ENCODE measurements at regions not wholly inside any gene's neighbourhood (a gene's known extent, or its start where the extent isn't known, plus 50 kb on each side); places are given as distances from the start of the nearest gene placed in this dataset.

DNA sequence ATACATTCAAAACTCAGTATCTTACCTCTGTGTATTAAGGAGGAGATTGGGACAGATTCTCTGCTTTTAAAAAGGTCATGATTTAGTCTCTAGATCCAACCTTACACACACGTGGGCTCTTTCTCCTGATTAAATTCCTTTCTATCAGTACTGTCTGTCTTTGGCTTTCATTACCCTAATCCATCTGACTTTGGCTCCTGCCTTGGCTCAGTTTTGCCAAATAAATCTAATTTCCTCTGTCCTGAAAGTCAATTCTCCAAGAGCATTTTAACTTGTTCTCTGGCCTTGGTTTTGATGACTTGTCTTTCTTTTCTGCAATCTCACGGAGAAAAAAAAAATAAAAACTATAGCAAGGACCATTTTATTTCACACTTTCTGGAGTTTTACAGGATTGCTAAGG lies 176.6 kb upstream of the PDGFD start:
- H2AFZ ChIP-seq (ENCODE audit: low read depth, low read length) = no peak overlapping the region
- H3K4me2 ChIP-seq (ENCODE audit: low read length, poor library complexity, severe bottlenecking) = no peak overlapping the region
- no peaks in the 10 kb centered on the region for H3K4me1 ChIP-seq (ENCODE audit: control insufficient read depth, insufficient read depth, low read depth, low read length)
- H3K79me1 ChIP-seq (replicated peaks; ENCODE audit: low read length, poor library complexity, severe bottlenecking) = no peaks in the 10 kb centered on the region
- H2BK15ac ChIP-seq (ENCODE audit: low read depth, poor library complexity, severe bottlenecking) = no peak overlapping the region
- H4K91ac ChIP-seq (ENCODE audit: low read length) = no peak overlapping the region
- H3K23ac ChIP-seq (ENCODE audit: low read length in 2 of 2) = no peak overlapping the region
- 79% methylated on average over 2 of the region's 2 CpGs for WGBS
- no peaks in the 10 kb centered on the region for H3K9me3 ChIP-seq (ENCODE audit: control insufficient read depth, low read length)
- H3K18ac ChIP-seq (ENCODE audit: low read depth in 1 of 2, low read length in 2 of 2) = no peak overlapping the region
- no peak overlapping the region for H3K14ac ChIP-seq (ENCODE audit: low read length in 2 of 2)
- no peak overlapping the region for H3K4me3 ChIP-seq (ENCODE audit: insufficient read depth in 1 of 2, low read depth in 1 of 2, low read length in 2 of 2)
- H4K8ac ChIP-seq (ENCODE audit: low read length) = no peak overlapping the region
- no peak overlapping the region for H2BK5ac ChIP-seq (ENCODE audit: low read depth, low read length, poor library complexity, severe bottlenecking)
- no peak overlapping the region for H2AK5ac ChIP-seq (ENCODE audit: low read length, severe bottlenecking)
- H3K4ac ChIP-seq (ENCODE audit: low read depth in 1 of 2, low read length in 2 of 2) = no peak overlapping the region
- no peak overlapping the region for H2BK12ac ChIP-seq (ENCODE audit: low read length in 2 of 2)
- H2BK120ac ChIP-seq (ENCODE audit: low read depth, low read length) = no peak overlapping the region
- no peak overlapping the region for H3K9ac ChIP-seq (ENCODE audit: low read length)
- H3K36me3 ChIP-seq (ENCODE audit: control insufficient read depth in 1 of 2, insufficient read depth in 2 of 2, low read depth in 1 of 2, low read length in 2 of 2) = no peaks in the 10 kb centered on the region
- DNase-seq = no peak
- no peak overlapping the region for H3K27ac ChIP-seq (ENCODE audit: low read length, poor library complexity, severe bottlenecking)
- no peaks in the 10 kb centered on the region for H3K27me3 ChIP-seq (ENCODE audit: control insufficient read depth in 1 of 2, insufficient read depth in 1 of 2, low read length in 2 of 2)

DNA sequence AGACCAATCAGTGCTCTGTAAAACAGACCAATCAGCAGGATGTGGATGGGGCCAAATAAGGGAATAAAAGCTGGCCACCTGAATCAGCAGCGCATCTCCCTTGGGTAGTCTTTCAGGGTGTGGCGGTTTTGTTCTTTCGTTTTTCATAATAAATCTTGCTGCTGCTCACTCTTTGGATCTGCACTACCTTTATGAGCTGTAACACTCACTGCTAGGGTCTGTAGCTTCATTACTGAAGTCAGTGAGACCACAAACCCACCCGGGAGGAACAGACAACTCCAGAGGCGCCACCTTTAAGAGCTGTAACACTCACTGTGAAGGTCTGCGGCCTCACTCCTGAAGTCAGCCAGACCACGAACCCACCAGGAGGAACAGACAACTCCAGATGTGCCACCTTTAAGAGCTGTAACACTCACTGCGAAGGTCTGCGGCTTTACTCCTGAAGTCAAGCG lies 175.5 kb upstream of the PDGFD start:
- no peak overlapping the region for H3K14ac ChIP-seq (ENCODE audit: low read length in 2 of 2)
- WGBS = 98% methylated on average over 10 of the region's 10 CpGs

DNA sequence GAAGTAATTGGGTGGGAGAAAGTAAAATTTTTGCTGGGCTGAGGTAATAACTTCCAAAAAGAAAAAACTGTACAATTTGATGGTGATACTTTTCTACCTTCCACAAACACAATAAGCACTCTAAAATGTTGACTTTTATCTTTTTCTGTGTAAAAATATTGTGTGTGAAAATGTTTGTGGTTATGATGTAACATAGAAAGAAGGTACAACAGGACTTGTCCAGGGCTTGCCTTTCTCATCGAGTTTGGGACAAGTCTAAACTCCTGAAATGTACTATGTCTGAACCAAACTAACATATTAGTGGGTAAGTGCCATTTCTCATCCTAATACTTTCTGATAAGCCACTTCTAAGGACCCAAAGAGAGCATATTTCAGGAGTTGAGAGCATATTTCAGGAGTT lies 174.2 kb upstream of the PDGFD start:
- Histone ChIP-seq H3K4me1 (ENCODE audit: control insufficient read depth, insufficient read depth, low read depth, low read length) (no peaks in the 10 kb centered on the region), H2BK120ac (ENCODE audit: low read depth, low read length) (no peak overlapping the region), H3K23ac (ENCODE audit: low read length in 2 of 2) (no peak overlapping the region), H3K9me3 (ENCODE audit: control insufficient read depth, low read length) (no peaks in the 10 kb centered on the region), H3K14ac (ENCODE audit: low read length in 2 of 2) (no peak overlapping the region), H2AK5ac (ENCODE audit: low read length, severe bottlenecking) (no peak overlapping the region), H2AFZ (ENCODE audit: low read depth, low read length) (no peak overlapping the region), H4K8ac (ENCODE audit: low read length) (no peak overlapping the region), H3K27me3 (ENCODE audit: control insufficient read depth in 1 of 2, insufficient read depth in 1 of 2, low read length in 2 of 2) (no peaks in the 10 kb centered on the region), H4K91ac (ENCODE audit: low read length) (no peak overlapping the region), H3K4me3 (ENCODE audit: insufficient read depth in 1 of 2, low read depth in 1 of 2, low read length in 2 of 2) (no peak overlapping the region), H3K18ac (ENCODE audit: low read depth in 1 of 2, low read length in 2 of 2) (no peak overlapping the region), H2BK5ac (ENCODE audit: low read depth, low read length, poor library complexity, severe bottlenecking) (no peak overlapping the region), H2BK15ac (ENCODE audit: low read depth, poor library complexity, severe bottlenecking) (no peak overlapping the region), H3K9ac (ENCODE audit: low read length) (no peak overlapping the region), H3K79me1 (replicated peaks; ENCODE audit: low read length, poor library complexity, severe bottlenecking) (no peaks in the 10 kb centered on the region), H3K36me3 (ENCODE audit: control insufficient read depth in 1 of 2, insufficient read depth in 2 of 2, low read depth in 1 of 2, low read length in 2 of 2) (no peaks in the 10 kb centered on the region), H3K4ac (ENCODE audit: low read depth in 1 of 2, low read length in 2 of 2) (no peak overlapping the region), H3K27ac (ENCODE audit: low read length, poor library complexity, severe bottlenecking) (peak overlapping the region; percentile 80), H2BK12ac (ENCODE audit: low read length in 2 of 2) (no peak overlapping the region), H3K4me2 (ENCODE audit: low read length, poor library complexity, severe bottlenecking) (no peak overlapping the region)
- 91% methylated on average over 1 of the region's 1 CpG for WGBS
- no peak for DNase-seq

More for the DNA sequence above, 175.5 kb upstream of the PDGFD start:
- Histone ChIP-seq H2BK15ac (ENCODE audit: low read depth, poor library complexity, severe bottlenecking) (no peak overlapping the region), H3K4me1 (ENCODE audit: control insufficient read depth, insufficient read depth, low read depth, low read length) (no peaks in the 10 kb centered on the region), H4K8ac (ENCODE audit: low read length) (no peak overlapping the region), H3K27ac (ENCODE audit: low read length, poor library complexity, severe bottlenecking) (no peak overlapping the region), H3K18ac (ENCODE audit: low read depth in 1 of 2, low read length in 2 of 2) (no peak overlapping the region), H3K4me3 (ENCODE audit: insufficient read depth in 1 of 2, low read depth in 1 of 2, low read length in 2 of 2) (no peak overlapping the region), H2BK120ac (ENCODE audit: low read depth, low read length) (no peak overlapping the region), H2AK5ac (ENCODE audit: low read length, severe bottlenecking) (peak overlapping the region; percentile 76), H2BK5ac (ENCODE audit: low read depth, low read length, poor library complexity, severe bottlenecking) (no peak overlapping the region), H3K27me3 (ENCODE audit: control insufficient read depth in 1 of 2, insufficient read depth in 1 of 2, low read length in 2 of 2) (no peaks in the 10 kb centered on the region), H3K36me3 (ENCODE audit: control insufficient read depth in 1 of 2, insufficient read depth in 2 of 2, low read depth in 1 of 2, low read length in 2 of 2) (no peaks in the 10 kb centered on the region), H2BK12ac (ENCODE audit: low read length in 2 of 2) (peak overlapping the region in 1 of 2 experiments; percentile 13), H4K91ac (ENCODE audit: low read length) (no peak overlapping the region), H3K79me1 (replicated peaks; ENCODE audit: low read length, poor library complexity, severe bottlenecking) (no peaks in the 10 kb centered on the region), H3K23ac (ENCODE audit: low read length in 2 of 2) (no peak overlapping the region), H2AFZ (ENCODE audit: low read depth, low read length) (no peak overlapping the region), H3K4ac (ENCODE audit: low read depth in 1 of 2, low read length in 2 of 2) (no peak overlapping the region), H3K9me3 (ENCODE audit: control insufficient read depth, low read length) (no peaks in the 10 kb centered on the region), H3K4me2 (ENCODE audit: low read length, poor library complexity, severe bottlenecking) (no peak overlapping the region), H3K9ac (ENCODE audit: low read length) (no peak overlapping the region)
- DNase-seq = no peak

DNA sequence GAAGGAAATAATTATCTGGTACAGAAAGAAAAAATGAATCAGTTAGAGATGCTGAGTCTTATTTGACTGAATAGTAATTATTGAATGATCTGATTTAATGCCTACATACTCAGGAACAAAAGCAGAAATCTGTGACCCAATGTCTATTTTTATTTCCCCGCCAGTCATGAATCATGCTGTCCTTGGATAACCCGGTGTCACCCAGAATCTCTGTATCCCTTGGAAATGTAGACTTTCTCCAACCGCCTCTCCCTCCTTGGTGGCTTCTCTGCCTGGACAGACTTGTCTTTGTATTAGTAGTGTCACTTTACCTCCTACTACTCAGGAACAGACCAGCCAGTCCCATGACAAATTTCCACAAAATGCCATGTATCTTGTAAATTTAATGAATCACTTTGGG lies 173.3 kb upstream of the PDGFD start:
- Histone ChIP-seq H2AFZ (ENCODE audit: low read depth, low read length) (no peak overlapping the region), H3K14ac (ENCODE audit: low read length in 2 of 2) (no peak overlapping the region), H3K36me3 (ENCODE audit: control insufficient read depth in 1 of 2, insufficient read depth in 2 of 2, low read depth in 1 of 2, low read length in 2 of 2) (no peaks in the 10 kb centered on the region), H3K9me3 (ENCODE audit: control insufficient read depth, low read length) (no peaks in the 10 kb centered on the region), H3K27me3 (ENCODE audit: control insufficient read depth in 1 of 2, insufficient read depth in 1 of 2, low read length in 2 of 2) (no peaks in the 10 kb centered on the region), H3K4me1 (ENCODE audit: control insufficient read depth, insufficient read depth, low read depth, low read length) (no peaks in the 10 kb centered on the region), H3K4ac (ENCODE audit: low read depth in 1 of 2, low read length in 2 of 2) (no peak overlapping the region), H2BK120ac (ENCODE audit: low read depth, low read length) (no peak overlapping the region), H3K9ac (ENCODE audit: low read length) (no peak overlapping the region), H2BK12ac (ENCODE audit: low read length in 2 of 2) (no peak overlapping the region), H3K4me3 (ENCODE audit: insufficient read depth in 1 of 2, low read depth in 1 of 2, low read length in 2 of 2) (no peak overlapping the region), H3K23ac (ENCODE audit: low read length in 2 of 2) (no peak overlapping the region), H3K79me1 (replicated peaks; ENCODE audit: low read length, poor library complexity, severe bottlenecking) (no peaks in the 10 kb centered on the region), H3K18ac (ENCODE audit: low read depth in 1 of 2, low read length in 2 of 2) (no peak overlapping the region), H2BK15ac (ENCODE audit: low read depth, poor library complexity, severe bottlenecking) (no peak overlapping the region), H4K91ac (ENCODE audit: low read length) (no peak overlapping the region), H3K27ac (ENCODE audit: low read length, poor library complexity, severe bottlenecking) (no peak overlapping the region), H3K4me2 (ENCODE audit: low read length, poor library complexity, severe bottlenecking) (no peak overlapping the region), H4K8ac (ENCODE audit: low read length) (no peak overlapping the region), H2AK5ac (ENCODE audit: low read length, severe bottlenecking) (no peak overlapping the region), H2BK5ac (ENCODE audit: low read depth, low read length, poor library complexity, severe bottlenecking) (no peak overlapping the region)
- WGBS = 89% methylated on average over 3 of the region's 3 CpGs
- no peak for DNase-seq
